H9 (cell line): ENCODE measurements at regions not wholly inside any gene's neighbourhood (a gene's known extent, or its start where the extent isn't known, plus 50 kb on each side); places are given as distances from the start of the nearest gene placed in this dataset.

ENCODE experiments used
- DNase-seq: peaks from one replicate; pipeline ENCODE4 v3.0.0-alpha.2; 2017
- H2AFZ ChIP-seq: one replicate; pipeline ENCODE4 v1.6.1; 2013; ENCODE audit warnings: mild to moderate bottlenecking, low read length, control low read depth, moderate library complexity
- H2AK5ac ChIP-seq: 2 replicates; pipeline ENCODE4 v1.6.1; 2013; ENCODE audit warnings: low read length, control low read depth, mixed read lengths; ENCODE audit not compliant: insufficient read length
- H2BK120ac ChIP-seq: one replicate; pipeline ENCODE4 v1.6.1; 2013; ENCODE audit warnings: low read depth, mild to moderate bottlenecking, low read length, control low read depth, inconsistent platforms; ENCODE audit not compliant: poor library complexity, severe bottlenecking
- H2BK12ac ChIP-seq: 2 replicates; pipeline ENCODE4 v1.6.1; 2013; ENCODE audit warnings: low read length, control low read depth, mixed read lengths, low read depth; ENCODE audit not compliant: insufficient read length
- H2BK15ac ChIP-seq: 2 replicates; pipeline ENCODE4 v1.6.1; 2013; ENCODE audit warnings: low read depth, low read length, control low read depth
- H2BK20ac ChIP-seq: one replicate; pipeline ENCODE4 v1.6.1; 2013; ENCODE audit warnings: low read depth, mild to moderate bottlenecking, low read length, control low read depth, inconsistent platforms; ENCODE audit not compliant: poor library complexity, severe bottlenecking
- H2BK5ac ChIP-seq: 2 replicates; pipeline ENCODE4 v1.6.1; 2013; ENCODE audit warnings: low read length, control low read depth, mixed read lengths; ENCODE audit not compliant: insufficient read length
- H3K14ac ChIP-seq: 2 replicates; pipeline ENCODE4 v1.6.1; 2013; ENCODE audit warnings: low read length, control low read depth; ENCODE audit not compliant: insufficient read depth
- H3K18ac ChIP-seq: 2 replicates; pipeline ENCODE4 v1.6.1; 2013; ENCODE audit warnings: low read depth, mild to moderate bottlenecking, mixed read lengths, low read length, control low read depth; ENCODE audit not compliant: insufficient read length
- H3K23ac ChIP-seq: 2 replicates; pipeline ENCODE4 v1.6.1; 2013; ENCODE audit warnings: low read length, control low read depth, mixed read lengths, low read depth; ENCODE audit not compliant: insufficient read length
- H3K23me2 ChIP-seq: 2 replicates; pipeline ENCODE4 v1.6.1; 2013; ENCODE audit warnings: low read depth, mild to moderate bottlenecking, mixed read lengths, low read length, control low read depth; ENCODE audit not compliant: insufficient read length, poor library complexity, severe bottlenecking
- H3K27ac ChIP-seq: 2 replicates; pipeline ENCODE4 v1.5.1; 2013; ENCODE audit warnings: low read length, control low read depth, mixed read lengths, low read depth; ENCODE audit not compliant: insufficient read length
- H3K27me3 ChIP-seq: 2 replicates; pipeline ENCODE4 v1.6.1; 2013; ENCODE audit warnings: low read length, control low read depth, inconsistent platforms; ENCODE audit not compliant: insufficient read depth
- H3K4ac ChIP-seq: 2 replicates; pipeline ENCODE4 v1.6.1; 2013; ENCODE audit warnings: low read depth, mild to moderate bottlenecking, control low read depth, inconsistent platforms, low read length, moderate library complexity
- H3K4me1 ChIP-seq: 2 replicates; pipeline ENCODE4 v1.6.1; 2013; ENCODE audit warnings: low read length, control low read depth, inconsistent platforms; ENCODE audit not compliant: insufficient read depth
- H3K4me2 ChIP-seq: 2 replicates; pipeline ENCODE4 v1.6.1; 2013; ENCODE audit warnings: low read length, control low read depth, mixed read lengths; ENCODE audit not compliant: insufficient read length, insufficient read depth
- H3K56ac ChIP-seq: 2 replicates; pipeline ENCODE4 v1.6.1; 2013; ENCODE audit warnings: low read depth, mild to moderate bottlenecking, mixed read lengths, low read length, control low read depth; ENCODE audit not compliant: insufficient read length
- H3K79me1 ChIP-seq: 2 replicates; pipeline ENCODE4 v1.6.1; 2013; ENCODE audit warnings: low read depth, mild to moderate bottlenecking, moderate library complexity, low read length, control low read depth, inconsistent platforms; ENCODE audit not compliant: insufficient read depth, poor library complexity, severe bottlenecking
- H3K79me2 ChIP-seq: 2 replicates; pipeline ENCODE4 v1.6.1; 2013; ENCODE audit warnings: low read length, control low read depth, inconsistent platforms; ENCODE audit not compliant: insufficient read depth
- H3K9ac ChIP-seq: 2 replicates; pipeline ENCODE4 v1.6.1; 2013; ENCODE audit warnings: low read length, control low read depth, mixed read lengths; ENCODE audit not compliant: insufficient read length; ENCODE audit errors: extremely low read depth
- H3K9me3 ChIP-seq: one replicate; pipeline ENCODE4 v1.6.1; 2013; ENCODE audit warnings: low read depth, low read length, inconsistent platforms; ENCODE audit not compliant: control insufficient read depth
- H3T11ph ChIP-seq: one replicate; pipeline ENCODE4 v1.6.1; 2013; ENCODE audit warnings: mild to moderate bottlenecking, low read length, control low read depth, inconsistent platforms
- H4K20me1 ChIP-seq: one replicate; pipeline ENCODE4 v1.6.1; 2013; ENCODE audit not compliant: control insufficient read depth, insufficient read length, insufficient read depth
- H4K5ac ChIP-seq: 2 replicates; pipeline ENCODE4 v1.6.1; 2013; ENCODE audit warnings: low read depth, mild to moderate bottlenecking, mixed read lengths, low read length, control low read depth; ENCODE audit not compliant: insufficient read length
- H4K8ac ChIP-seq: replicated peaks from 2 replicates; pipeline ENCODE4 v1.6.1; 2013; ENCODE audit warnings: low read length, control low read depth, mixed read lengths, low read depth; ENCODE audit not compliant: insufficient read length
- H4K91ac ChIP-seq: 2 replicates; pipeline ENCODE4 v1.6.1; 2013; ENCODE audit warnings: low read depth, mild to moderate bottlenecking, moderate library complexity, mixed read lengths, low read length, control low read depth; ENCODE audit not compliant: insufficient read length
- H3K27ac Mint-ChIP-seq, 3 experiments: 2 replicates in 2 of 3; 3 replicates in 1 of 3; pipeline ENCODE4 v1.8.0; 2020 to 2021; ENCODE audit warnings: mixed read lengths in 3 of 3, mild to moderate bottlenecking in 1 of 3, moderate library complexity in 1 of 3
- H3K27me3 Mint-ChIP-seq: 2 replicates; pipeline ENCODE4 v1.8.0; 2021; ENCODE audit warnings: low read depth, mild to moderate bottlenecking, moderate library complexity, mixed read lengths
- H3K36me3 Mint-ChIP-seq, 3 experiments: 2 replicates in 2 of 3; 3 replicates in 1 of 3; pipeline ENCODE4 v1.8.0; 2020 to 2021; ENCODE audit warnings: low read depth in 3 of 3, mixed read lengths in 3 of 3; ENCODE audit not compliant: insufficient read depth in 1 of 3
- H3K4me1 Mint-ChIP-seq, 2 experiments: 2 replicates each; pipeline ENCODE4 v1.8.0; 2020; ENCODE audit warnings: mixed read lengths in 2 of 2
- H3K4me3 Mint-ChIP-seq, 2 experiments: 2 replicates in 1 of 2; 3 replicates in 1 of 2; pipeline ENCODE4 v1.8.0; 2020 to 2021; ENCODE audit warnings: mild to moderate bottlenecking in 2 of 2, mixed read lengths in 2 of 2, moderate library complexity in 1 of 2
- H3K9me3 Mint-ChIP-seq, 2 experiments: 2 replicates in 1 of 2; 3 replicates in 1 of 2; pipeline ENCODE4 v1.8.0; 2020; ENCODE audit warnings: mild to moderate bottlenecking in 2 of 2, mixed read lengths in 2 of 2, moderate library complexity in 1 of 2
- WGBS: extraction: QIAGEN DNeasy Blood & Tissue Kit; methylation state at CpG from one replicate; pipeline ENCODE4 v1.1.7; 2013; ENCODE audit warnings: missing lambda C conversion rate, low lambda C conversion rate, mixed read lengths; ENCODE audit not compliant: insufficient read length; ENCODE audit errors: extremely low coverage; 5-methylcytosine and 5-hydroxymethylcytosine counted together
- TF ChIP-seq, protein P1 (sequence below): fragments of 200-600 bp; sonication (generic); conservative IDR thresholded peaks from 3 replicates; pipeline ENCODE4 v1.8.0; 2021; ENCODE audit warnings: antibody characterized with exemption, mild to moderate bottlenecking

DNA sequence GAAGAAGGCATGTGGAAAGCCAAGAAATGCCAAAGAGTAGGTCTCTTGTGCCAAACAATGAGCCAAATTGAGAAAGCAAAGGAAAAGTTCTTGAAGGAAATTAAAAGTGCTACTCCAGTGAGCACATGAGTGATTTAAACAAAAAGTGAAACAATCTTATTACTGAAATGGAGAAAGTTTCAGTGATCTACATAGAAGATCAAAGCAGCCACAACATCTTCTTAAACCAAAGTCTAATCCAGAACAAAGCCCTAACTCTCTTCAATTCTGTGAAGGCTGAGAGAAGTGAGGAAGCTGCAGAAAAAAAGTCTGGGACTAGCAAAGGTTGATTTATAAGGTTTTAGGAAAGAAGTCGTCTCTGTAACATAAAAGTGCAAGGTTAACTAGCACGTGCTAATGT, 259.6 kb downstream of the FLRT2 start:
- Histone ChIP-seq H3K14ac (no peak overlapping the region), H3K23ac (no peak overlapping the region), H3K27ac (no peak overlapping the region), H2BK15ac (no peak overlapping the region), H3K9ac (no peak overlapping the region), H3K56ac (no peak overlapping the region), H2BK5ac (no peak overlapping the region), H2BK120ac (no peak overlapping the region), H3K4me1 (no peaks in the 10 kb centered on the region), H3K27me3 (no peaks in the 10 kb centered on the region), H3K4me2 (no peak overlapping the region), H2AFZ (no peak overlapping the region), H4K8ac (no peak overlapping the region), H3K18ac (no peak overlapping the region), H3K4ac (no peak overlapping the region), H4K5ac (no peak overlapping the region), H3K9me3 (no peaks in the 10 kb centered on the region), H2BK12ac (no peak overlapping the region), H2AK5ac (no peak overlapping the region), H4K91ac (no peak overlapping the region), H3K79me2 (no peaks in the 10 kb centered on the region), H2BK20ac (no peak overlapping the region), H4K20me1 (no peaks in the 10 kb centered on the region), H3K79me1 (no peaks in the 10 kb centered on the region), H3K23me2 (no peaks in the 10 kb centered on the region), H3T11ph (no peak overlapping the region)
- Mint-ChIP-seq H3K4me3 (no peak overlapping the region), H3K9me3 (no peaks in the 10 kb centered on the region), H3K36me3 (no peaks in the 10 kb centered on the region), H3K27me3 (no peaks in the 10 kb centered on the region), H3K27ac (no peak overlapping the region; a peak in 1 of 7 replicates), H3K4me1 (0 out of 4 replicates have a peak, but pooled peaks cover 0 to 2% of the 10 kb centered on the region in 2 experiments)
- no CpG with 5 or more reads among the region's 2 CpGs for WGBS
- DNase-seq, result no peak
- TF ChIP-seq, protein P1, sequence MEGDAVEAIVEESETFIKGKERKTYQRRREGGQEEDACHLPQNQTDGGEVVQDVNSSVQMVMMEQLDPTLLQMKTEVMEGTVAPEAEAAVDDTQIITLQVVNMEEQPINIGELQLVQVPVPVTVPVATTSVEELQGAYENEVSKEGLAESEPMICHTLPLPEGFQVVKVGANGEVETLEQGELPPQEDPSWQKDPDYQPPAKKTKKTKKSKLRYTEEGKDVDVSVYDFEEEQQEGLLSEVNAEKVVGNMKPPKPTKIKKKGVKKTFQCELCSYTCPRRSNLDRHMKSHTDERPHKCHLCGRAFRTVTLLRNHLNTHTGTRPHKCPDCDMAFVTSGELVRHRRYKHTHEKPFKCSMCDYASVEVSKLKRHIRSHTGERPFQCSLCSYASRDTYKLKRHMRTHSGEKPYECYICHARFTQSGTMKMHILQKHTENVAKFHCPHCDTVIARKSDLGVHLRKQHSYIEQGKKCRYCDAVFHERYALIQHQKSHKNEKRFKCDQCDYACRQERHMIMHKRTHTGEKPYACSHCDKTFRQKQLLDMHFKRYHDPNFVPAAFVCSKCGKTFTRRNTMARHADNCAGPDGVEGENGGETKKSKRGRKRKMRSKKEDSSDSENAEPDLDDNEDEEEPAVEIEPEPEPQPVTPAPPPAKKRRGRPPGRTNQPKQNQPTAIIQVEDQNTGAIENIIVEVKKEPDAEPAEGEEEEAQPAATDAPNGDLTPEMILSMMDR, result no peak
